CD14-positive monocyte (primary cell): ENCODE measurements at regions not wholly inside any gene's neighbourhood (a gene's known extent, or its start where the extent isn't known, plus 50 kb on each side); places are given as distances from the start of the nearest gene placed in this dataset.

Experiments used
- DNase-seq, 3 donors: peaks; one replicate each; pipeline ENCODE4 v3.0.0-alpha.2; 2011 to 2022
- H2AFZ ChIP-seq: 2 replicates; pipeline ENCODE4 v1.6.0; 2012; ENCODE audit warnings: mild to moderate bottlenecking, low read depth, low read length, inconsistent platforms; ENCODE audit not compliant: insufficient read depth, poor library complexity, severe bottlenecking
- H3K27ac ChIP-seq, 2 donors: 1 replicate in 1 of 2; 2 replicates in 1 of 2; pipeline ENCODE4 v1.5.1; 2012 to 2013; ENCODE audit warnings: low read length in 2 of 2, control low read depth in 1 of 2, inconsistent platforms in 1 of 2, low read depth in 1 of 2, mild to moderate bottlenecking in 1 of 2
- H3K27me3 ChIP-seq, 2 donors: one replicate each; pipeline versions ENCODE4 v1.6.0 to v1.6.1; 2011 to 2013; ENCODE audit warnings: low read length in 2 of 2; ENCODE audit not compliant: control insufficient read depth in 2 of 2, insufficient read depth in 2 of 2
- H3K36me3 ChIP-seq, 2 donors: replicated peaks in 1 of 2; 1 replicate in 1 of 2; 2 replicates in 1 of 2; pipeline versions ENCODE4 v1.5.1 to v1.6.1; 2012 to 2013; ENCODE audit warnings: low read length in 2 of 2, control low read depth in 1 of 2, inconsistent platforms in 1 of 2, mild to moderate bottlenecking in 1 of 2; ENCODE audit not compliant: insufficient read depth in 2 of 2, control insufficient read depth in 1 of 2
- H3K4me1 ChIP-seq, 2 donors: 1 replicate in 1 of 2; 2 replicates in 1 of 2; pipeline versions ENCODE4 v1.5.1 to v1.6.1; 2012 to 2013; ENCODE audit warnings: low read length in 2 of 2, control low read depth in 1 of 2, inconsistent platforms in 1 of 2, mild to moderate bottlenecking in 1 of 2, moderate library complexity in 1 of 2; ENCODE audit not compliant: insufficient read depth in 2 of 2, control insufficient read depth in 1 of 2
- H3K4me2 ChIP-seq: replicated peaks from 2 replicates; pipeline ENCODE3; 2012; ENCODE audit warnings: low read length, moderate library complexity, mild to moderate bottlenecking; ENCODE audit not compliant: poor library complexity, severe bottlenecking; ENCODE audit errors: extremely low read depth
- H3K4me3 ChIP-seq, 3 experiments: fragments of 200-600 bp in 1 of 3; sonication (generic) in 1 of 3; replicated peaks in 1 of 3; 1 replicate in 2 of 3; 2 replicates in 1 of 3; pipeline ENCODE4 v1.5.1; 2011 to 2013; ENCODE audit warnings: low read length in 3 of 3, mild to moderate bottlenecking in 3 of 3, control low read depth in 2 of 3, low read depth in 2 of 3, inconsistent platforms in 1 of 3, moderate library complexity in 1 of 3
- H3K79me2 ChIP-seq: 2 replicates; pipeline ENCODE4 v1.6.0; 2012; ENCODE audit warnings: mild to moderate bottlenecking, control low read depth, inconsistent platforms, low read length, moderate library complexity; ENCODE audit not compliant: insufficient read depth
- H3K9ac ChIP-seq: 2 replicates; pipeline ENCODE4 v1.6.0; 2017; ENCODE audit warnings: low read length, mild to moderate bottlenecking; ENCODE audit not compliant: insufficient read depth, poor library complexity, severe bottlenecking
- H3K9me3 ChIP-seq, 2 donors: replicated peaks in 1 of 2; 1 replicate in 1 of 2; 2 replicates in 1 of 2; pipeline versions ENCODE4 v1.5.1 to v1.6.1; 2012 to 2013; ENCODE audit warnings: low read length in 2 of 2, control low read depth in 1 of 2; ENCODE audit not compliant: control insufficient read depth in 1 of 2, insufficient read depth in 1 of 2
- H4K20me1 ChIP-seq: 2 replicates; pipeline ENCODE4 v1.6.0; 2012; ENCODE audit warnings: mild to moderate bottlenecking, low read length, control low read depth, moderate library complexity; ENCODE audit not compliant: insufficient read depth
- H3K27ac Mint-ChIP-seq, 7 donors: one replicate each; pipeline ENCODE4 v1.8.0; 2020; ENCODE audit warnings: mild to moderate bottlenecking in 7 of 7, mixed read lengths in 7 of 7, moderate library complexity in 6 of 7, inconsistent platforms in 2 of 7
- H3K27me3 Mint-ChIP-seq, 3 donors: one replicate each; pipeline ENCODE4 v1.8.0; 2021 to 2022; ENCODE audit warnings: low read depth in 3 of 3, mild to moderate bottlenecking in 3 of 3, mixed read lengths in 3 of 3, moderate library complexity in 3 of 3, inconsistent platforms in 1 of 3
- H3K36me3 Mint-ChIP-seq, 2 donors: one replicate each; pipeline ENCODE4 v1.8.0; 2020; ENCODE audit warnings: mixed read lengths in 2 of 2, inconsistent platforms in 1 of 2, mild to moderate bottlenecking in 1 of 2
- H3K4me1 Mint-ChIP-seq: one replicate; pipeline ENCODE4 v1.8.0; 2020; ENCODE audit warnings: mild to moderate bottlenecking, mixed read lengths
- H3K4me3 Mint-ChIP-seq, 2 donors: one replicate each; pipeline ENCODE4 v1.8.0; 2020; ENCODE audit warnings: mild to moderate bottlenecking in 2 of 2, mixed read lengths in 2 of 2, moderate library complexity in 1 of 2
- H3K9me3 Mint-ChIP-seq, 7 donors: one replicate each; pipeline ENCODE4 v1.8.0; 2020 to 2022; ENCODE audit warnings: mixed read lengths in 7 of 7, mild to moderate bottlenecking in 6 of 7, moderate library complexity in 6 of 7, inconsistent platforms in 2 of 7
- CTCF ChIP-seq: fragments of 200-600 bp; IDR thresholded peaks from one replicate; pipeline ENCODE4 v1.8.0; 2022; ENCODE audit warnings: antibody characterized with exemption, mild to moderate bottlenecking
- WGBS: methylation state at CpG from one replicate; pipeline ENCODE4 v1.1.5; 2013; ENCODE audit warnings: missing lambda C conversion rate; ENCODE audit not compliant: insufficient coverage; 5-methylcytosine and 5-hydroxymethylcytosine counted together
- intact Hi-C, 2 donors: fragments of 100-400 bp; cut with micrococcal nuclease; formaldehyde crosslinking; loops; one replicate each; pipeline versions ENCODE4 v1.15.0 to v1.15.1; 2023

GRCh38 chr15:94596707-94597106 is 365.3 kb downstream of the MCTP2 start:
- H3K9ac ChIP-seq = no peak overlapping the region
- DNase-seq = no peak
- no peak overlapping the region for H2AFZ ChIP-seq
- Mint-ChIP-seq H3K27ac (no peak overlapping the region), H3K36me3 (no peaks in the 10 kb centered on the region), H3K9me3 (peaks cover 0 to 9% (median 0%) of the 10 kb centered on the region in 7 donors), H3K4me1 (no peaks in the 10 kb centered on the region), H3K27me3 (peaks cover 23 to 57% (median 32%) of the 10 kb centered on the region in 3 donors), H3K4me3 (no peak overlapping the region)
- no peaks in the 10 kb centered on the region for H4K20me1 ChIP-seq
- H3K4me2 ChIP-seq = no peak overlapping the region
- intact Hi-C loops = no loop called here
- H3K79me2 ChIP-seq = no peaks in the 10 kb centered on the region
- H3K9me3 ChIP-seq = no peaks in the 10 kb centered on the region
- no peak overlapping the region for H3K27ac ChIP-seq
- H3K36me3 ChIP-seq = no peaks in the 10 kb centered on the region
- no peak overlapping the region for H3K4me3 ChIP-seq
- H3K4me1 ChIP-seq = no peaks in the 10 kb centered on the region
- WGBS = no CpG with 5 or more reads among the region's 1 CpG
- TF ChIP-seq CTCF = no peak
- H3K27me3 ChIP-seq = peaks cover 28% of the 10 kb centered on the region in 2 donors

- intact Hi-C loops = no loop called here
- Histone ChIP-seq H3K79me2 (no peaks in the 10 kb centered on the region), H2AFZ (no peak overlapping the region), H3K4me2 (no peak overlapping the region), H3K27me3 (peaks cover 7 to 11% of the 10 kb centered on the region in 2 donors), H3K36me3 (no peaks in the 10 kb centered on the region), H3K4me3 (no peak overlapping the region), H3K4me1 (no peaks in the 10 kb centered on the region), H3K9ac (no peak overlapping the region), H3K9me3 (no peaks in the 10 kb centered on the region), H3K27ac (no peak overlapping the region), H4K20me1 (no peaks in the 10 kb centered on the region)
- Mint-ChIP-seq H3K4me3 (no peak overlapping the region), H3K36me3 (no peaks in the 10 kb centered on the region), H3K27ac (no peak overlapping the region), H3K4me1 (no peaks in the 10 kb centered on the region), H3K9me3 (peaks cover 0 to 2% (median 0%) of the 10 kb centered on the region in 7 donors), H3K27me3 (peaks cover 11 to 44% (median 34%) of the 10 kb centered on the region in 3 donors)
- DNase-seq = no peak
- 92% methylated on average over 6 of the region's 8 CpGs for WGBS
- no peak for TF ChIP-seq CTCF
Observed at GRCh38 chr15:94600505-94600904, 369.1 kb downstream of the MCTP2 start.
